ENCODE measurements at regions not wholly inside any gene's neighbourhood (a gene's known extent, or its start where the extent isn't known, plus 50 kb on each side); places are given as distances from the start of the nearest gene placed in this dataset.

DNA sequence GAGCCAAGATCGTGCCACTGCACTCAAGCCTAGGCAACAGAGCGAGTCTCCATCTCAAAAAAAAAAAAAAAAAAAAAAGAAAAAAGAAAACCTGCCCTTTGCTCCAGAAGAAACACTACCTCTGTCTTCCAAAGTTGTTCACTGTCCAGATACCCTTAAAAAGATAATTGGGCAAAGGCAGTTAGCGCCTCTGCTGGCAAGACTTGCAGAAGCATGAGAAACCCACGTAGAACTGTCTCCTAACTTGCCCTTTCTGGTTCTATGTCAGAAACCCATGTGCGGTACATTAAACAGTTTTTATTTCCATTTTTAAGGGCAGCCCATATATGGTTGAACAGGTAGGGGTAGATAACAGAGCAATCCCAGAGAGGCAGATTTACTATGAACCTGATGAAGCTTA is 1026.4 kb downstream of the ROBO2 start:
- no peak for TF ChIP-seq POLR2A (IDR thresholded peaks at IDR 0.05)
- no peak for TF ChIP-seq CTCF (IDR thresholded peaks at IDR 0.05)
- H3K4me3 ChIP-seq (ENCODE audit: low read depth, poor library complexity, severe bottlenecking) = no peak overlapping the region
- WGBS, 2 donors = 89 to 95% methylated on average over 5 of the region's 5 CpGs
- DNase-seq (ENCODE audit: low spot score in 2 of 2) = no peak
- intact Hi-C loops (cut with DNase I; ENCODE audit: low total_unique reads) = no loop called here

GRCh38 chr3:78070188-78070587 is 1030.3 kb downstream of the ROBO2 start:
- H3K4me3 ChIP-seq (ENCODE audit: low read depth, poor library complexity, severe bottlenecking) = no peak overlapping the region
- no peak for TF ChIP-seq CTCF (IDR thresholded peaks at IDR 0.05)
- no peak for TF ChIP-seq POLR2A (IDR thresholded peaks at IDR 0.05)
- intact Hi-C loops (cut with DNase I; ENCODE audit: low total_unique reads) = no loop called here
- no peak for DNase-seq (ENCODE audit: low spot score in 2 of 2)
- WGBS, 2 donors = 74 to 89% methylated on average over 2 of the region's 2 CpGs

- no peak for DNase-seq (ENCODE audit: low spot score in 2 of 2)
- TF ChIP-seq POLR2A (IDR thresholded peaks at IDR 0.05) (no peak), CTCF (IDR thresholded peaks at IDR 0.05) (no peak)
- no peak overlapping the region for H3K4me3 ChIP-seq (ENCODE audit: low read depth, poor library complexity, severe bottlenecking)
- intact Hi-C loops (cut with DNase I; ENCODE audit: low total_unique reads) = no loop called here
Measured at GRCh38 chr3:78076379-78076778, 1036.5 kb downstream of the ROBO2 start.

DNA sequence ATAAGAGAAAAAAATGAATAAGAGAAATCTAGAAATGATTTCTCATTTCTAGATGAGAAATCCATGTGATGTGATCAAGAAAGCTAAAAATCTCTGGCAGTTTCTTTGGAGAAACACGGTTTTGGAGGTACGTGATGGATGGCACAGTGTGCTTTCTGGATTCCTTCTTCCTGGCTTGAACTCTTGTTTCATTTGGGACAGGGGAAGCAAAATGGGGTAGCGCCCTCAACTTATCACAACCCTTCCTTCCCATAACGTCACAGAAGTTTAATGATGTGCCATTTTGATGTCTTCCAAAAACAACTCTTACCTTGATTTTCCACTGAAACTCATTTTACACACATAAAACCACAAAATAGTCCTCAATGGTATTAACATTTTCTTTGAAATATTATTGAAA is 1037.3 kb downstream of the ROBO2 start:
- 86 to 87% methylated on average over 4 of the region's 4 CpGs for WGBS, 2 donors

GRCh38 chr3:78077842-78078241 is 1037.9 kb downstream of the ROBO2 start:
- no peak for TF ChIP-seq POLR2A (IDR thresholded peaks at IDR 0.05)
- no peak for TF ChIP-seq CTCF (IDR thresholded peaks at IDR 0.05)
- DNase-seq (ENCODE audit: low spot score in 2 of 2) = no peak
- no peak overlapping the region for H3K4me3 ChIP-seq (ENCODE audit: low read depth, poor library complexity, severe bottlenecking)
- WGBS, 2 donors = 83 to 85% methylated on average over 2 of the region's 2 CpGs
- intact Hi-C loops (cut with DNase I; ENCODE audit: low total_unique reads) = no loop called here

More for the DNA sequence above, 1037.3 kb downstream of the ROBO2 start:
- TF ChIP-seq POLR2A (IDR thresholded peaks at IDR 0.05) (no peak), CTCF (IDR thresholded peaks at IDR 0.05) (no peak)
- DNase-seq (ENCODE audit: low spot score in 2 of 2) = no peak
- intact Hi-C loops (cut with DNase I; ENCODE audit: low total_unique reads) = no loop called here
- H3K4me3 ChIP-seq (ENCODE audit: low read depth, poor library complexity, severe bottlenecking) = no peak overlapping the region

GRCh38 chr3:78079514-78079913 is 1039.6 kb downstream of the ROBO2 start:
- intact Hi-C loops (cut with DNase I; ENCODE audit: low total_unique reads) = no loop called here
- DNase-seq (ENCODE audit: low spot score in 2 of 2) = no peak
- TF ChIP-seq CTCF (IDR thresholded peaks at IDR 0.05) (no peak), POLR2A (IDR thresholded peaks at IDR 0.05) (no peak)
- H3K4me3 ChIP-seq (ENCODE audit: low read depth, poor library complexity, severe bottlenecking) = no peak overlapping the region
